PC-9 (cell line): ENCODE measurements at regions not wholly inside any gene's neighbourhood (a gene's known extent, or its start where the extent isn't known, plus 50 kb on each side); places are given as distances from the start of the nearest gene placed in this dataset.

ENCODE experiments used
- BruUV-seq: library from RNA; stranded (reverse); fragments of 400-500 nt; replicated peaks from 2 replicates; lab custom pipeline; 2021; lab: Mats Ljungman, UMichigan
- CTCF ChIA-PET: fragments of 300-600 bp; sonication (Branson Sonifier 250); formaldehyde crosslinking; loops from one replicate; lab custom pipeline; 2022; ENCODE audit warnings: antibody characterized with exemption; lab: Charles Lee
- POLR2A ChIA-PET: fragments of 300-600 bp; sonication (Branson Sonifier 250); formaldehyde crosslinking; loops from one replicate; lab custom pipeline; 2022; ENCODE audit warnings: antibody characterized with exemption; ENCODE audit not compliant: unreplicated experiment; lab: Charles Lee
- DNase-seq, 2 experiments: peaks; one replicate each; pipeline versions ENCODE4 v3.0.0 to v3.0.0-alpha.2; 2015 to 2022; ENCODE audit warnings: mixed read lengths in 1 of 2
- H2AFZ ChIP-seq: fragments of 200-600 bp; sonication (generic); 2 replicates; pipeline ENCODE4 v1.8.1; 2017; ENCODE audit warnings: antibody characterized with exemption
- H3F3A ChIP-seq: fragments of 200-600 bp; sonication (generic); 2 replicates; pipeline ENCODE4 v1.8.1; 2017; ENCODE audit warnings: antibody characterized with exemption, mild to moderate bottlenecking, low read depth; ENCODE audit not compliant: insufficient read depth
- H3K27ac ChIP-seq: fragments of 200-600 bp; sonication (generic); 2 replicates; pipeline ENCODE4 v1.6.1; 2016; ENCODE audit warnings: mixed run types
- H3K27me3 ChIP-seq: fragments of 200-600 bp; sonication (generic); 2 replicates; pipeline ENCODE4 v1.6.1; 2016; ENCODE audit warnings: low read depth, mixed run types; ENCODE audit not compliant: insufficient read depth
- H3K36me3 ChIP-seq: fragments of 200-600 bp; sonication (generic); 2 replicates; pipeline ENCODE4 v1.6.1; 2016; ENCODE audit warnings: low read depth, mixed run types
- H3K4me1 ChIP-seq: fragments of 200-600 bp; sonication (generic); replicated peaks from 2 replicates; pipeline ENCODE4 v1.6.1; 2016; ENCODE audit warnings: mixed run types; ENCODE audit not compliant: insufficient read depth
- H3K4me2 ChIP-seq: fragments of 200-600 bp; sonication (generic); 2 replicates; pipeline ENCODE4 v1.6.1; 2017; ENCODE audit warnings: mixed run types
- H3K4me3 ChIP-seq: fragments of 200-600 bp; sonication (generic); 2 replicates; pipeline ENCODE4 v1.6.1; 2016; ENCODE audit warnings: mixed run types
- H3K79me2 ChIP-seq: fragments of 200-600 bp; sonication (generic); 2 replicates; pipeline ENCODE4 v1.6.1; 2017; ENCODE audit warnings: low read depth, mixed run types
- H3K9me2 ChIP-seq: fragments of 200-600 bp; sonication (generic); 2 replicates; pipeline ENCODE4 v1.8.1; 2017; ENCODE audit warnings: mild to moderate bottlenecking; ENCODE audit not compliant: insufficient read depth
- H3K9me3 ChIP-seq: fragments of 200-600 bp; sonication (generic); 2 replicates; pipeline ENCODE4 v1.8.1; 2016; ENCODE audit warnings: low read depth; ENCODE audit not compliant: insufficient read depth
- H4K20me1 ChIP-seq: fragments of 200-600 bp; sonication (generic); 2 replicates; pipeline ENCODE4 v1.8.1; 2017; ENCODE audit not compliant: insufficient read depth
- CTCF ChIP-seq: fragments of 200-600 bp; sonication (generic); conservative IDR thresholded peaks from 2 replicates; pipeline ENCODE4 v1.6.1; 2017; ENCODE audit warnings: mixed run types, antibody characterized with exemption, mild to moderate bottlenecking, moderate library complexity
- EZH2 ChIP-seq: fragments of 200-600 bp; sonication (generic); IDR thresholded peaks from 2 replicates; pipeline ENCODE4 v1.8.0; 2017; ENCODE audit warnings: antibody characterized with exemption, low read depth
- intact Hi-C: fragments of 100-400 bp; cut with micrococcal nuclease; formaldehyde crosslinking; loops from one replicate; pipeline ENCODE4 v1.10.0; 2022; ENCODE audit not compliant: unreplicated experiment

GRCh38 chr21:25300632-25301031, 306.6 kb downstream of the MRPL39 start:
- H3K9me2 ChIP-seq = no peaks in the 10 kb centered on the region
- no peaks in the 10 kb centered on the region for H3K79me2 ChIP-seq
- H3K9me3 ChIP-seq = no peaks in the 10 kb centered on the region
- no peak for TF ChIP-seq EZH2
- TF ChIP-seq CTCF = no peak
- no peak for DNase-seq
- CTCF ChIA-PET = no interaction called here
- no peak overlapping the region for H2AFZ ChIP-seq
- BruUV-seq = no TSS peak
- POLR2A ChIA-PET = no interaction called here
- H4K20me1 ChIP-seq = no peaks in the 10 kb centered on the region
- no peaks in the 10 kb centered on the region for H3F3A ChIP-seq
- H3K4me3 ChIP-seq = no peak overlapping the region
- no peaks in the 10 kb centered on the region for H3K36me3 ChIP-seq
- no peaks in the 10 kb centered on the region for H3K27me3 ChIP-seq
- intact Hi-C loops = no loop called here
- H3K4me1 ChIP-seq = no peaks in the 10 kb centered on the region
- H3K4me2 ChIP-seq = no peak overlapping the region
- no peak overlapping the region for H3K27ac ChIP-seq

GRCh38 chr21:25298512-25299491, 308.5 kb downstream of the MRPL39 start:
- H3K79me2 ChIP-seq = no peaks in the 10 kb centered on the region
- intact Hi-C loops = no loop called here
- CTCF ChIA-PET = no interaction called here
- H3K9me2 ChIP-seq = no peaks in the 10 kb centered on the region
- no peak for DNase-seq
- no peak overlapping the region for H2AFZ ChIP-seq
- H3K27me3 ChIP-seq = no peaks in the 10 kb centered on the region
- TF ChIP-seq EZH2 (no peak), CTCF (no peak)
- POLR2A ChIA-PET = no interaction called here
- H4K20me1 ChIP-seq = no peaks in the 10 kb centered on the region
- no peak overlapping the region for H3K4me3 ChIP-seq
- H3K4me1 ChIP-seq = no peaks in the 10 kb centered on the region
- no peaks in the 10 kb centered on the region for H3F3A ChIP-seq
- no peaks in the 10 kb centered on the region for H3K9me3 ChIP-seq
- no peak overlapping the region for H3K4me2 ChIP-seq
- H3K36me3 ChIP-seq = no peaks in the 10 kb centered on the region
- H3K27ac ChIP-seq = no peak overlapping the region
- no TSS peak for BruUV-seq

- Histone ChIP-seq H4K20me1 (no peaks in the 10 kb centered on the region), H3K79me2 (no peaks in the 10 kb centered on the region), H3K27me3 (no peaks in the 10 kb centered on the region), H3K9me3 (no peaks in the 10 kb centered on the region), H3K27ac (no peak overlapping the region), H3K9me2 (no peaks in the 10 kb centered on the region), H3K4me3 (no peak overlapping the region), H3K4me2 (no peak overlapping the region), H2AFZ (no peak overlapping the region), H3K36me3 (no peaks in the 10 kb centered on the region), H3F3A (no peaks in the 10 kb centered on the region), H3K4me1 (no peaks in the 10 kb centered on the region)
- intact Hi-C loops = no loop called here
- no peak for TF ChIP-seq EZH2
- TF ChIP-seq CTCF = no peak
- ChIA-PET CTCF (no interaction called here), POLR2A (no interaction called here)
- no peak for DNase-seq
- no TSS peak for BruUV-seq
Observed at GRCh38 chr21:25297117-25297516, 310.2 kb downstream of the MRPL39 start.
